ENCODE measurements at regions not wholly inside any gene's neighbourhood (a gene's known extent, or its start where the extent isn't known, plus 50 kb on each side); places are given as distances from the start of the nearest gene placed in this dataset.
"Not testable (repeated sequence)": the region's sequence is repeated elsewhere in the genome, so short reads cannot be mapped to it uniquely, and the experiment has no call there.

DNA sequence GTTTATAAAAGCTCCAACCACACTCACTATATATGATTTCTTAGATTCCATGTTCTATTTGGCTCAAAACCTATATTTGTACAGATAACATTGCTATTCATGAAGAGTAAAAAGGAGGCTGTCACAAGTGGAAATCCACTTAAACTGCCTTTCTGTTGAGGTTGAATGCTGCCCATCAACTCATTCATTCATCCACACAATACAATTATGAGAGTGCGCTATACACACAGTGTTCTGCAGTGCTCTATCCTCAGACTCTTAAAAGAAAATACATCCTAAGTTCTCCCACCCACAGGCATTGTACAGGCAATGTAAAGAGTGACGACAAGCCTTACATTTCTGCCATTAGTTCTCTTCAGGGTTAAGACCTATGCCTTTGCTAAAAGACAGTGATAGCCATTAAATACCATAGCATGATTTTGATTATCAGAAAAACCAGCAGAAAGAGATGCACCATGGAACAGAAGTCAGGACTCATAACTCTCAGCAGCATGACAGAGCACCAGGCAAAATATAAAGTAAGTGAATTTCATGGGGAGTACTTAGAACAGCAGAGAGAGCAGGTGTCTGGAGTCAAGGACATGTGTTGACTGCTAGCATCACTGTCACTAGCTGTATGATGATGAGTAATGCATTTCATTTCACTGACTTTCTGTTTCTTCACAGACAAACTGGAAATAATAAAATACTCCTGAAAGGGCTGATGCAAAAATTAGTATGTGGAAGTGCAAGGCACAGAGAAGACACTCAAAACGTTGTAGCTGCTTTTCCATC is 218.0 kb downstream of the RBM26 start:
- DNase-seq = no peak

DNA sequence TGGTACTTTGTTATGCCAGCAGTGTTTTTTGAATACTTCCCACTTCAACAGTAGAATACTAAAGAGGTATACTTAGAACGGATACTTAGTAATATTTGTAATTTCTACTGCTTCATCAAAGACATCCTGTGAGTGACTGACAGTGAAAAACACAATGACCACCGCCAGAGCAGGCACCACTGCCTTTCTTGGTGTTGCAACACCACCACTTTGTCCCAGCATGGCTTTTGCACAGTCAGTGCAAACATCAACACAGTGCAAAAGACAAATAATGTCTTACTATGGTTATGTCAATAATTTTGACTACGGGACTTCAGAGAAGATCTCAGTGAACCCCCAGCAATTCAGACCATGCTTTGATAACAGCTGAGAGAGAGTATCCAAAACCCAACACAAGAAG is 220.5 kb downstream of the RBM26 start:
- no peak for DNase-seq

- DNase-seq = no peak
Measured at GRCh38 chr13:79183231-79183630, 222.8 kb downstream of the RBM26 start.

GRCh38 chr13:79173691-79174090 is 232.4 kb downstream of the RBM26 start:
- DNase-seq = not testable (repeated sequence)

- not testable (repeated sequence) for DNase-seq
Measured at GRCh38 chr13:79172924-79173323, 233.1 kb downstream of the RBM26 start.

DNA sequence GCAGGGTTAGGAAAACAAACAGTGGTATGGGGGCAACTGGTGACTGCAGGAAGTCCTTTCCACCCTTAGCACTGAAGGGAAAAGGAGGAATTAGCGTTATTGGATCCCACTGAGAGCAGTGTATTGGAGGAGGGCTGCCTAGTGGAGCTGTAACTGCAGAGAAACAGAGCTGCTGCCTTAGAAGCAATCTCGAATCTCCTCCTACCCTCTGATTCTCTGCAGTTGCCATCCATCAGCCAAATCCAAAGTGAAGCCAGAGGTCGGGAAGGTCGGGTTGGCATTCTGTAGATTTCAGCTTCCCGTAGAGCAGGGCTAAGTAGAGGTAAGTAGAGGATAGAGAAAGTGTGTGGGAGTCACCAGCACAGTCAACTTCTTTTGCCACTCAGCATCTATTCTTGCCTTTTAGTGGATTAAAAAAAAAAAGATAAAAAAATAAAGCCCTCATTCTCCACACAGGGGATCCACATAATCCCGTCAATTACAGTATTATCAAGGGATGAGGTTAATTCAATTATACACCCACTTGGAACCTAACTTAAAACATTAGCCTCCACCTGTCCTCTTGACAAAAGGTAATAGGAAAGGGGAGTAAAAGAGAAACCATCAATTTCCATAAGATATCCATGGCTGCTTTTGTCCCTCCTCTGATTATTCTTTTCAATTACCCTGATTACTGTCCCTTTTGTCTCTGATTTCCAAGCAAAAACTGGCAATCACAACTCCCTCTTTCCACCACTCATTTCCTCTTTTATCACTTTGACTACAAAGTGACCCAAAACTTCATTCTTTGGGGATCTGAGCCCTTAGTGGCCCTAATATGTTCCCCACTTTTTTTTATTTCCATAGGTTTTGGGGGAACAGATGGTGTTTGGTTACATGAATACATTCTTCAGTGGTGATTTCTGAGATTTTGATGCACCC is 234.7 kb downstream of the RBM26 start:
- DNase-seq = no peak

GRCh38 chr13:79160818-79161217 is 245.2 kb downstream of the RBM26 start:
- DNase-seq = no peak

- no peak for DNase-seq
Measured at GRCh38 chr13:79155883-79156282, 250.2 kb downstream of the RBM26 start.

GRCh38 chr13:79149210-79149609 is 256.8 kb downstream of the RBM26 start:
- DNase-seq = no peak

DNA sequence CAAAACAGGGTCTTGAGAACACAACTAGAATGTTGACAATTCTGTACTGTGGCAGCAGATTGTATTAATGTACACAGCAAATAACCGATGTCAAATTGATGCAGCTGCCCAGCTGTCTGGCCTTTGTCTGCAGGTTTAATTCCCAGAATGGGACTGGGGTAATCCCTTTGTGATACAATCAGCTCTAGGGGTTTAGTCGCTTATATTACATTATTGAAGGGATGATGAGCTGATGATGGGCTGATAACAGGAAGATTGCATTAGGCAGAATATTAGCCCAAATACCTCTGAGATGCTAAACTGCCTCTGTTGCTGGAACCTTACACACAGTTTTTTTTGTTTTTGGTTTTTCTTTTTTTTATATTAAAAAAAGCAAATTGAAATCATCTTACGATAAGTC is 265.0 kb downstream of the RBM26 start:
- no peak for DNase-seq

DNA sequence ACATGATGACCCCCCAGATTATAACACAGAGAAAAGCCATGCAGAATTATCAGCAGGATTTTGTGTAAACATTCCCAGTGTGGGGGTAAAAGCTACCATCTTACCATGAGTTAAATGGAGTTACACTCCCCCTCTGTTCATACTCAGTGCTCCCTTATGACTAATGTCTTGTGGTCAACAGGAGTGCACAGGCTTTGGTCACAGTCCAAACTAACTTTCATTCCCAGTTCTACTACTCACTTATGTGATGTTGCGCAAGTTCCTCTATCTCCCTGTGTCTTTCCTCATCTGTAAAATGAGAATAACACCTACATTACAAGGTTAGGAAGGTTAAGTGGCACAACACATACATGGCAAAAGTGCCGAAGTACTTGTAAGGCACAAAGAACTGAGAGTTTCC is 277.9 kb downstream of the RBM26 start:
- no peak for DNase-seq

GRCh38 chr13:79126706-79127105 is 279.3 kb downstream of the RBM26 start:
- no peak for DNase-seq

DNA sequence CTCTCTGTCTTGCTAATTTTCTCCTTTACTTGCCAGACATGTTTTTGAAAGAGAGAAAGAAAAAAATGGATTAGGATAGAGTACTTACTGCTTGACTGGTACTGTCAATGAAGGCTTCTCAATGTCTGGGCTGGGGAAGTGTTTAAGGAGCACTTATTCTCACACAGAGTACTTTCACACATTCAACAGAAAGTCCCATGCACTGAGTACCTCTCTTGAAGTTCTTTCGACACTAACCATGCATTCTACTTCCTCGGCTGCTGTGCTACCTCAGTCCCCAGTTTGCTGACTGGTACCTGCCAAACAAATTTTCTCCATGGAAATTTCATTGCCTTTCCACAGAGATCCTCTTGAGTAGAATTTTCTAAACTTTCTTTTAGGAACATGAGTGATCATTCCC is 281.9 kb downstream of the RBM26 start:
- DNase-seq = no peak

DNA sequence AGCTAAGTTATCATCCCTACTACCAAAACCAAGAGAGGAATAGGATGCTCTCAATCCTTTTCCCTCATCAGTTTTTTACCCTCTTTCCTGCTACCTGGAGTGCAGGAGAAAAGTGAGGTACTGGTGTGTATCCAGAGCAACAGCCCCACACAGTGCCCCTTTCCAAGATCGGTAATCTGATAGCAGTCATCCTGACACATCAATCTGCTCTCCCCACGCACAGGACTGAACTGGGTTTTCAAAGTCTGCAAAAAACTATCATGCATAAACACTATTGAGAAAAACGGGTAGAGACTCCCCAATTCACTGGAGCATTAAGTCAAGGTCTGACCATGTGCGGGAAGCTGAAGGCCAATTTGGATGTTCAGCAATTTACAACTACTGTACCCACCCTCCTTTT is 284.8 kb downstream of the RBM26 start:
- no peak for DNase-seq

- no peak for DNase-seq
Measured at GRCh38 chr13:79119578-79120107, 286.4 kb downstream of the RBM26 start.

DNA sequence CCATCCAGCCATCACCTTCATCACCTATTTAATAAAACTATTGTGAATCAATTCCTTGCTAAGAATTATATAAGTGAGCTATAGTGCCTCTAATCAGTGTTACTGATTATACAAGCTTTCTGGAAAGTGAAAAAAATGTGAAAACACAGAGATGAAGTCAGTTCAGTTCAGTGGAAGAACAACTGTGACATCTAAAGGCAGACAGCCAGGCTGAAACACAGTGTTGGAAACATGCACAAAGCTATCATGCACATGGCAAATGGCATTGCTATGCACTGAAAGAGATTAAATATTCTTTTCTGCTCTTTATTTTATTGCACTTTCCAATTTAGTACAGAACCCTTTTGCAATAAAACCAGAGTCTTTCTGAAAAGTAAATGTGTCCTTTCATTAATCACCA is 294.0 kb downstream of the RBM26 start:
- no peak for DNase-seq

DNA sequence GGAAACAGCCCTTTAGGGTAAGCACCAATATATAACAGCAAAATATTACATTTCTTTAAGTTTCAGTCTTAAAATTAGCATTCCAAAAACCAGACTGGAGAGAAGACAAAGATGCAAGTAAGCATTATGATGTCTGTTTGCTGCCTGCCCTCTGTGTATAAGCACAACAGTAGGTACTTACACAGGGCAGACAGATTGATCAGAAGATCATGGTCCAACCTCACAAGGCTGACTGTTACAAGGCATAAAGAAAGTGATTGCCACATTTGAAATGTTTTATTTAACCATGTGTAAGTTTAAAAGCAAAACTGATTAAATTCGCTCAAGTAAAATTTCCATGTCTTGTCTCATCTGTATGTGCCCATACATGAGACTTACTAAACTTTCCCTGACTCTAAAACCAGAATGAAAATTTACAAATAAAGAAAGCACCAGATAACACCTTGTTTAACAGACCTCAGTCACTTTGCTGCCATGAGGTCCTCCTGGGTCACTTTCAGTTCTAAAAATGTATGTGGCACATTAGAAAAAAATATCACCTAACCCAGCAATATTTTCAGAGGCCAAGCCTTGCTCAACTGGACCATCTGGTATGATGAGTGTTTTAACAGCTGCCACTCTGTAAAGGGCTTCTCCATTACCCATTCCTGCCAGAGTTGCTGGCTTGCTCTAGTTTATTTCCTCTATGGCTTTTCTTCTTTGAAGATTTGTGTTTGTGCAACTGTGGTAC is 297.0 kb downstream of the RBM26 start:
- no peak for DNase-seq

- no peak for DNase-seq
Measured at GRCh38 chr13:79098596-79098995, 307.5 kb downstream of the RBM26 start.

- no peak for DNase-seq
Measured at GRCh38 chr13:79097201-79097600, 308.9 kb downstream of the RBM26 start.

- DNase-seq = no peak
Measured at GRCh38 chr13:79096099-79096498, 310.0 kb downstream of the RBM26 start.

- DNase-seq = no peak
Measured at GRCh38 chr13:79090552-79091124, 315.4 kb downstream of the RBM26 start.

- no peak for DNase-seq
Measured at GRCh38 chr13:79084802-79085424, 321.1 kb downstream of the RBM26 start.
